ENCODE measurements at regions not wholly inside any gene's neighbourhood (a gene's known extent, or its start where the extent isn't known, plus 50 kb on each side); places are given as distances from the start of the nearest gene placed in this dataset.
A peak's percentile ranks its signal among the peaks of the same experiment; 100 is the strongest.

DNA sequence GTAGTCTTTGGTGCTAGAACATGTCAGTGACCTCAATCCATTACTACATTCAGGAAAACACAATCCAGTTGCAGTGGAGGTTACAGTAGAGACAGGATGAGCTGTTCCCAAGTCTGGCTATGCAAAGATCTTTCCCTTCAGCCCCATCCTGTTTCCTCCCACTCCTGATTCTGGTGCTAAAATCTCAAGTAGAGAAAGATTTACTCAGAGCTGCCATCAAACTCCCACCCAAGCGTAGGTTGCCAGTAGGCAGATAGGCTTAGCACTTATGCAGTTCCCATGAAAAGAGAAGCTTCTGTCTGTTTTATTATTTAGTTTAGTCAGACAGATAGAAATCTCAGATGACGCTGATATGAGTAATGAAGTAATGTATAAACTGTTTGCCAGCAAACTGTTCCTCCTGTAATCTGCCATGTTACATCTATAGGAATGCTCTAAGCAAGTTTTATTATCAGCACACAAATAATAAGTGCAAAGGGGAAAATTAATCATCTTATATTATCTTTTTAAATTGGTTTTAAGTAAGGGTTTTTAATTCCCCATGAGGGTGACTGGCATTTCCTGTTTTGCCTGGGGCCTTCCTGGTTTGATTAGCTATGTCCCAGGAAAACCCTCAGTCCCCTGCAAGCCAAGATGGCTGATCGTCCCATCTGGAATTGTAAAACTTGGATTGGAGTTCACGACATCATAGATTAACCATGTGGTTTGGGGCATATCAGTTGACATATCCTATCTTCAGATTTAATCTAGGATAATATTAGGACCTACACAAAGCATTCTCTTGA lies 188.3 kb upstream of the PALMD start:
- TF ChIP-seq FOXP2 (optimal IDR thresholded peaks at IDR 0.05; ENCODE audit: borderline replicate concordance, extremely low read depth, extremely low read length, insufficient read depth) (no peak), SIN3A (IDR thresholded peaks at IDR 0.05; ENCODE audit: borderline replicate concordance, insufficient read depth, low read length) (peak; percentile 29; the same call in 1 of the 2 replicates)
- TF ChIP-seq, protein P1, sequence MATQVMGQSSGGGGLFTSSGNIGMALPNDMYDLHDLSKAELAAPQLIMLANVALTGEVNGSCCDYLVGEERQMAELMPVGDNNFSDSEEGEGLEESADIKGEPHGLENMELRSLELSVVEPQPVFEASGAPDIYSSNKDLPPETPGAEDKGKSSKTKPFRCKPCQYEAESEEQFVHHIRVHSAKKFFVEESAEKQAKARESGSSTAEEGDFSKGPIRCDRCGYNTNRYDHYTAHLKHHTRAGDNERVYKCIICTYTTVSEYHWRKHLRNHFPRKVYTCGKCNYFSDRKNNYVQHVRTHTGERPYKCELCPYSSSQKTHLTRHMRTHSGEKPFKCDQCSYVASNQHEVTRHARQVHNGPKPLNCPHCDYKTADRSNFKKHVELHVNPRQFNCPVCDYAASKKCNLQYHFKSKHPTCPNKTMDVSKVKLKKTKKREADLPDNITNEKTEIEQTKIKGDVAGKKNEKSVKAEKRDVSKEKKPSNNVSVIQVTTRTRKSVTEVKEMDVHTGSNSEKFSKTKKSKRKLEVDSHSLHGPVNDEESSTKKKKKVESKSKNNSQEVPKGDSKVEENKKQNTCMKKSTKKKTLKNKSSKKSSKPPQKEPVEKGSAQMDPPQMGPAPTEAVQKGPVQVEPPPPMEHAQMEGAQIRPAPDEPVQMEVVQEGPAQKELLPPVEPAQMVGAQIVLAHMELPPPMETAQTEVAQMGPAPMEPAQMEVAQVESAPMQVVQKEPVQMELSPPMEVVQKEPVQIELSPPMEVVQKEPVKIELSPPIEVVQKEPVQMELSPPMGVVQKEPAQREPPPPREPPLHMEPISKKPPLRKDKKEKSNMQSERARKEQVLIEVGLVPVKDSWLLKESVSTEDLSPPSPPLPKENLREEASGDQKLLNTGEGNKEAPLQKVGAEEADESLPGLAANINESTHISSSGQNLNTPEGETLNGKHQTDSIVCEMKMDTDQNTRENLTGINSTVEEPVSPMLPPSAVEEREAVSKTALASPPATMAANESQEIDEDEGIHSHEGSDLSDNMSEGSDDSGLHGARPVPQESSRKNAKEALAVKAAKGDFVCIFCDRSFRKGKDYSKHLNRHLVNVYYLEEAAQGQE (IDR thresholded peaks at IDR 0.05; ENCODE audit: insufficient read depth in 1 of 2, low read depth in 2 of 2, low read length in 2 of 2), result peak in 1 of 2 experiments; percentile 34; a peak in 1 of 4 replicates

DNA sequence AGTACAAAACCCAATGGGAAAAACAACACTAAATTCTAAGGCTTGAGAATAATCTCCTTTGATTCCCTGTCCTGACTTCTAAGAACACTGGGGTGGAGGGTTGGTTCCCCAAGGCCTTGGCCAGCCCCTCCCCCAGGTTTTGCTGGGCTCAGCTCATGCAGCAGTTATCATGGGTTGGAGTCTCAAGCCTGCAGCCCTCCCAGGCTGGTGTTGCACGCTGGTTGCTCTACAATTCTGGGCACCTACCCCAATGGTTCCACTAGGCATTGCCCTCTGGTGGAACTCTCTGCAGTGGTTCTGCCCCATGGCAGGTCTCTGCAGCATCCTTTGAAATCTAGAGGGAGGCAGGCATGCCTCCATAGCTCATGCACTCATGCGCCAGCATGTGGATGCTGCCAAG lies 184.4 kb upstream of the PALMD start:
- TF ChIP-seq SIN3A (IDR thresholded peaks at IDR 0.05; ENCODE audit: borderline replicate concordance, insufficient read depth, low read length) (no peak), POLR2AphosphoS5 (IDR thresholded peaks at IDR 0.05; ENCODE audit: low read depth, low read length) (no peak), FOXP2 (optimal IDR thresholded peaks at IDR 0.05; ENCODE audit: borderline replicate concordance, extremely low read depth, extremely low read length, insufficient read depth) (no peak), TAF1 (IDR thresholded peaks at IDR 0.05; ENCODE audit: borderline replicate concordance, insufficient read depth, low read length) (no peak)
- TF ChIP-seq, protein P1 (IDR thresholded peaks at IDR 0.05; ENCODE audit: insufficient read depth in 1 of 2, low read depth in 2 of 2, low read length in 2 of 2), result no peak

DNA sequence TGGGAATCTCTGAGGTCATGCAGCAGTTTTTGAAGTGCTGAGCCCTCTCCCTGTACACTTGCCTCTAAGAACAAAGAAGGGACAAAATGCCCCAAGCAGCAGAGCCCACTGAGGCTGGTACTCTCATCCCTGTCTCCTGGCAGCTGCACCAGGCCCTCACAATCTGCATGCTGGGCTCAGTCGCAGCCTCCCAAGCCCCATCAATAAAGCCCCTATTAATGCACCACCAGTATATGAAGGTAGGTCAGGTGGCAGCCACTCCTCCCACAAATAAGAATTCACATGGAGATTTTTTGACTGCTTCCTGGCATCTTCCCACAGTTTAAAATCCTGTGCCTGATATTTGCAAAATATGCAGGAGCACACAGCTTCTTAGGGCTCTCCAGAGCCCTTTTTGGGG lies 181.2 kb upstream of the PALMD start:
- TF ChIP-seq TAF1 (IDR thresholded peaks at IDR 0.05; ENCODE audit: borderline replicate concordance, insufficient read depth, low read length), result no peak
- TF ChIP-seq, protein P1 (IDR thresholded peaks at IDR 0.05; ENCODE audit: insufficient read depth in 1 of 2, low read depth in 2 of 2, low read length in 2 of 2), result no peak

DNA sequence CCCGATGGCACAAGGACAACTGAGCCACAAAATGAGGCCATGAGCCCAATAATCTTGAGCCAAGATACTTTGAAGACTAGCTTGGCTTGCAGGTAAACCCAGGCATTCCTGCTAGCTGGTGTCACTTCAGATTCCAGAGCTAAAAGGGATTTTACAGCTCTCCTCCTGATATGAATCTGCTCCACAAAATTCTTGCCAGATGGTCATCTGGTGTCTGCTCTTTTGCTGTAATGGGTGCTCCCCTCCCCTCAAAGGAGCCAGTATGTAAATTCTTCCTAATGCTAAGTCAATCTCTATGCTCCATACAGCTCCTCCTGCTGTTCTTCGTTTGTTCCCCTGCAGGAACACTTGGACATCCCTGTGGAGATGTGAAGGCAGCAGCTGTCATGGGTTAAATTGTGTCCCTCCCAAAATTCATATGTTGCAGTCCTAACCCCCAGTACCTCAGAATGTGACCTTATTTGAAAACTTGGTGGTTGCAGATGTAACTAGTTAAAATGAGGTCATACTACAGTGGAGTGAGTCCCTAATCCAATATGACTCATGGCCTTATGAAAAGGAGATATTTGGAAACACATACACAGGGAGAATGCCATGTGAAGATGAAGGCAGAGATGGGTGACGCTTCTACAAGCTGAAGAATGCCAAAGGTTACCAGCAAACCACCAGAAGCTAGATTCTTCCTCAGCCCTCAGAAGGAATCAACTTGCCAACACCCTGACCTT lies 180.6 kb upstream of the PALMD start:
- TF ChIP-seq FOXP2 (optimal IDR thresholded peaks at IDR 0.05; ENCODE audit: borderline replicate concordance, extremely low read depth, extremely low read length, insufficient read depth) (no peak), SIN3A (IDR thresholded peaks at IDR 0.05; ENCODE audit: borderline replicate concordance, insufficient read depth, low read length) (no peak), POLR2AphosphoS5 (IDR thresholded peaks at IDR 0.05; ENCODE audit: low read depth, low read length) (no peak)
- TF ChIP-seq, protein P1 (IDR thresholded peaks at IDR 0.05; ENCODE audit: insufficient read depth in 1 of 2, low read depth in 2 of 2, low read length in 2 of 2), result no peak
